Nucleus accumbens (tissue), 56 donors: ENCODE measurements at regions not wholly inside any gene's neighbourhood (a gene's known extent, or its start where the extent isn't known, plus 50 kb on each side); places are given as distances from the start of the nearest gene placed in this dataset.

Experiments
- DNase-seq, 56 donors: peaks; one replicate each; lab custom pipeline; 2025; lab: John Stamatoyannopoulos, UW

GRCh38 chr6:150651808-150652470 lies 52.3 kb downstream of the PLEKHG1 start:
- DNase-seq, result no peak

GRCh38 chr6:150652848-150653613 lies 53.3 kb downstream of the PLEKHG1 start:
- DNase-seq, result no peak

- DNase-seq, result no peak
Measured at GRCh38 chr6:150654608-150655007, 54.9 kb downstream of the PLEKHG1 start.

GRCh38 chr6:150656156-150656555 lies 56.5 kb downstream of the PLEKHG1 start:
- DNase-seq, result no peak

GRCh38 chr6:150658421-150658820 lies 58.7 kb downstream of the PLEKHG1 start:
- DNase-seq, result no peak

- no peak for DNase-seq
Measured at GRCh38 chr6:150659046-150659763, 59.5 kb downstream of the PLEKHG1 start.

- no peak for DNase-seq
Measured at GRCh38 chr6:150661216-150662007, 61.7 kb downstream of the PLEKHG1 start.

- no peak for DNase-seq
Measured at GRCh38 chr6:150662814-150663213, 63.1 kb downstream of the PLEKHG1 start.

GRCh38 chr6:150664091-150664490 lies 64.4 kb downstream of the PLEKHG1 start:
- DNase-seq, result no peak

GRCh38 chr6:150666071-150666470 lies 66.4 kb downstream of the PLEKHG1 start:
- DNase-seq, result no peak

GRCh38 chr6:150667359-150667758 lies 67.7 kb downstream of the PLEKHG1 start:
- no peak for DNase-seq

- DNase-seq, result peak in 32 of 56 donors; percentile 3 to 75 (median 21)
Measured at GRCh38 chr6:150667977-150668716, 68.5 kb downstream of the PLEKHG1 start.

- DNase-seq, result no peak
Measured at GRCh38 chr6:150668900-150669302, 69.2 kb downstream of the PLEKHG1 start.

- DNase-seq, result no peak
Measured at GRCh38 chr6:150670311-150670710, 70.6 kb downstream of the PLEKHG1 start.

- no peak for DNase-seq
Measured at GRCh38 chr6:150672800-150673199, 73.1 kb downstream of the PLEKHG1 start.

GRCh38 chr6:150673720-150674346 lies 74.1 kb downstream of the PLEKHG1 start:
- no peak for DNase-seq

- no peak for DNase-seq
Measured at GRCh38 chr6:150676344-150676743, 76.7 kb downstream of the PLEKHG1 start.

GRCh38 chr6:150676772-150677171 lies 77.1 kb downstream of the PLEKHG1 start:
- no peak for DNase-seq

GRCh38 chr6:150680510-150680909 lies 80.8 kb downstream of the PLEKHG1 start:
- no peak for DNase-seq
